IPS DF 6.9 (cell line): ENCODE measurements at regions not wholly inside any gene's neighbourhood (a gene's known extent, or its start where the extent isn't known, plus 50 kb on each side); places are given as distances from the start of the nearest gene placed in this dataset.

Experiments
- DNase-seq: peaks from one replicate; pipeline ENCODE4 v3.0.0-alpha.2; 2013; ENCODE audit warnings: low read depth, low spot score
- H3K27ac ChIP-seq: one replicate; pipeline ENCODE4 v1.5.1; 2013; ENCODE audit warnings: low read length, control low read depth
- H3K27me3 ChIP-seq: 2 replicates; pipeline ENCODE4 v1.6.1; 2013; ENCODE audit warnings: mild to moderate bottlenecking, low read length; ENCODE audit not compliant: control insufficient read depth, insufficient read depth
- H3K36me3 ChIP-seq: 2 replicates; pipeline ENCODE4 v1.6.1; 2013; ENCODE audit warnings: low read length; ENCODE audit not compliant: control insufficient read depth, insufficient read depth
- H3K4me1 ChIP-seq: 2 replicates; pipeline ENCODE4 v1.6.1; 2013; ENCODE audit warnings: low read length; ENCODE audit not compliant: control insufficient read depth, insufficient read depth
- H3K4me3 ChIP-seq: 2 replicates; pipeline ENCODE4 v1.5.1; 2013; ENCODE audit warnings: mild to moderate bottlenecking, low read length
- H3K9me3 ChIP-seq: 2 replicates; pipeline ENCODE4 v1.6.1; 2013; ENCODE audit warnings: low read length, inconsistent platforms; ENCODE audit not compliant: control insufficient read depth, insufficient read depth
- WGBS: extraction: QIAGEN DNeasy Blood & Tissue Kit; methylation state at CpG from one replicate; pipeline ENCODE4 v1.1.7; 2013; ENCODE audit warnings: mixed read lengths, missing lambda C conversion rate; ENCODE audit not compliant: insufficient read length, insufficient coverage; 5-methylcytosine and 5-hydroxymethylcytosine counted together

DNA sequence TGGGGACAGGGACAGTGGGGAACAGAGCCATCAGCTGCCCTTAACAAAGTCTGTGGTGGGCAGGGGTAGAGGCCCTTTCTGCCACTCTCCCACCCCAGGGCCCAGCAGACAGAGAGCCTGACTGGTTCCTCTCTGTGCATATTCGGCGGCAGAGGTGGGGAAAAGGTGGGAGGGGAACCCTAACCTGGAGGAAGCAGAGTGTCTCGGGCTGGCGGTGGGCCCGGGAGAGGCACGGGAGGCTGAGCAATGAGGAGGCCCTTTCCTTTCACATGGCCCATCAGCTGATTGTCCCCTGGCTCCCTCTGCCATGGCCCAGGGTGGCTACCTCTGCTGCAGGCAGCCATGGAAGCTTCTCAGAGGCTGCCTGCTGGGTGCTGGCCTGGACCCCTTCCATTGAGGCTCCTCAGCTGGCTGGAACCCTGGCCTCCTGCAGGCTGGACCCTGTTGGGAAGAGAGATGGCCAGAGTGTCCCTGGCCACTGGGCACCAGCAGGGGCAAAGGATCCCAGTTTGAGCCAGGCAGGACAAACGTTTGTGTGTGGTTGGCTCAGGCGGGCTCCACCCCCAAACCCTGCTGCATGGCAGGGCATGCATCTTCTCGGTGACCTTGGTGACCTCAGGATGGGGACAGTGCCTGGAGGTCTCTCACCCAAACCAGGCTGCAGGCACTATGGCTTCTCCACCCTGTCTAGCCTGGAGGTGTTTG lies 202.8 kb upstream of the ZNF536 start:
- Histone ChIP-seq H3K9me3 (no peaks in the 10 kb centered on the region; the same call in 1 of the 2 replicates), H3K4me1 (no peaks in the 10 kb centered on the region; the same call in 1 of the 2 replicates), H3K27ac (no peak overlapping the region), H3K27me3 (no peaks in the 10 kb centered on the region), H3K4me3 (no peak overlapping the region), H3K36me3 (no peaks in the 10 kb centered on the region)
- WGBS, result no CpG with 5 or more reads among the region's 9 CpGs
- no peak for DNase-seq

DNA sequence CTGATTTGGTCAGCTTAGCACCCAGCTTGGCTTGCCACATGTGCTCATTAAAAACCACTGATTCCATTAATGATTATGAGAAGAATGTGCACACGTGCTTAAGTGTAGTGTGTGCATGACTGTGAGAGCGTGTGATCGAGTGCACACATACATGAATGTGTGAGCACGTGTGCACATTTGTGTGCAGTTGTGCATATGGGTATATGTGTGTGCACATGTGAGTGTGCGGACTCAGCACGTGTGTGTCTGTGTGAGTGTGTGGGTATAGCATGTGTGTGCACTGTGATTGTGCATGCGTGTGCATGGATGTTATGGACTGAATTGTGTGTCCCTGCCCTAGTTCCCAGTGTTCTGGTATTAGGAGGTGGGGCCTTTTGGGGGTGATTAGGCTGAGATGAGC lies 202.1 kb upstream of the ZNF536 start:
- Histone ChIP-seq H3K9me3 (no peaks in the 10 kb centered on the region; the same call in 1 of the 2 replicates), H3K4me1 (no peaks in the 10 kb centered on the region; the same call in 1 of the 2 replicates), H3K4me3 (no peak overlapping the region), H3K27ac (no peak overlapping the region), H3K27me3 (no peaks in the 10 kb centered on the region), H3K36me3 (no peaks in the 10 kb centered on the region)
- no peak for DNase-seq
- WGBS, result no CpG with 5 or more reads among the region's 7 CpGs

GRCh38 chr19:30170495-30171137 lies 201.6 kb upstream of the ZNF536 start:
- H3K27me3 ChIP-seq, result no peaks in the 10 kb centered on the region
- no peak overlapping the region for H3K4me3 ChIP-seq
- 100% methylated on average over 4 of the region's 8 CpGs for WGBS
- no peaks in the 10 kb centered on the region for H3K9me3 ChIP-seq
- DNase-seq, result no peak
- no peaks in the 10 kb centered on the region for H3K36me3 ChIP-seq
- H3K4me1 ChIP-seq, result no peaks in the 10 kb centered on the region
- H3K27ac ChIP-seq, result no peak overlapping the region

DNA sequence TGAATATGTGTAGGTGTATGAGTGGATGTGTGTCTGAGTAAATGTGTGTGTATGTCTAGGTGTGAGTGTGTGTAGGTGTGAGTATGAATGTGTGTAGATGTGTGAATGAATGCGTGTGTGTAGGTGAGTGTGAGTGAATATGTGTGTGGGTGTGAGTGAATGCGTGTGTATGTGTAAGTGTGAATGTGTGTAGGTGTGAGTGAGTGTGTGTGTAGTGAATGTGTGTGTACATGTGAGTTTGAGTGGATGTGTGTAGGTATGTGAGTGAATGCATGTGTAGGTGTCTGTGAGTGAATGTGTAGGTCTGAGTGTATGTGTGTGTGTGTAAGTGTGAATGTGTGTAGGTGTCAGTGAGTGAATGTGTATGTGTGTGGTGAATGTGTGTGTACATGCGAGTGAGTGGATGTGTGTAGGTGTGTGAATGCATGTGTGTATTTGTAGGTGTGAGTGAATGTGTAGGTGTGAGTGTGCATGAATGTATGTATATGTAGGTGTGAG lies 201.0 kb upstream of the ZNF536 start:
- Histone ChIP-seq H3K27ac (no peak overlapping the region), H3K4me3 (no peak overlapping the region), H3K27me3 (no peaks in the 10 kb centered on the region), H3K36me3 (no peaks in the 10 kb centered on the region), H3K4me1 (no peaks in the 10 kb centered on the region), H3K9me3 (no peaks in the 10 kb centered on the region)
- no peak for DNase-seq
- 100% methylated on average over 3 of the region's 3 CpGs for WGBS

GRCh38 chr19:30171795-30172612 lies 200.2 kb upstream of the ZNF536 start:
- H3K27ac ChIP-seq, result no peak overlapping the region
- H3K4me3 ChIP-seq, result no peak overlapping the region
- H3K36me3 ChIP-seq, result no peaks in the 10 kb centered on the region
- no peaks in the 10 kb centered on the region for H3K9me3 ChIP-seq
- no peaks in the 10 kb centered on the region for H3K4me1 ChIP-seq
- no peak for DNase-seq
- no peaks in the 10 kb centered on the region for H3K27me3 ChIP-seq
- no CpG with 5 or more reads among the region's 10 CpGs for WGBS

GRCh38 chr19:30172613-30173242 lies 199.5 kb upstream of the ZNF536 start:
- no peak overlapping the region for H3K27ac ChIP-seq
- H3K36me3 ChIP-seq, result no peaks in the 10 kb centered on the region
- H3K4me1 ChIP-seq, result no peaks in the 10 kb centered on the region
- no peaks in the 10 kb centered on the region for H3K9me3 ChIP-seq
- WGBS, result no CpG with 5 or more reads among the region's 8 CpGs
- no peak for DNase-seq
- H3K27me3 ChIP-seq, result no peaks in the 10 kb centered on the region
- no peak overlapping the region for H3K4me3 ChIP-seq

- H3K9me3 ChIP-seq, result no peaks in the 10 kb centered on the region
- H3K36me3 ChIP-seq, result no peaks in the 10 kb centered on the region
- H3K4me1 ChIP-seq, result no peaks in the 10 kb centered on the region
- H3K27ac ChIP-seq, result no peak overlapping the region
- H3K4me3 ChIP-seq, result no peak overlapping the region
- H3K27me3 ChIP-seq, result no peaks in the 10 kb centered on the region
- no CpG with 5 or more reads among the region's 13 CpGs for WGBS
- no peak for DNase-seq
Observed at GRCh38 chr19:30173593-30174356, 198.4 kb upstream of the ZNF536 start.

DNA sequence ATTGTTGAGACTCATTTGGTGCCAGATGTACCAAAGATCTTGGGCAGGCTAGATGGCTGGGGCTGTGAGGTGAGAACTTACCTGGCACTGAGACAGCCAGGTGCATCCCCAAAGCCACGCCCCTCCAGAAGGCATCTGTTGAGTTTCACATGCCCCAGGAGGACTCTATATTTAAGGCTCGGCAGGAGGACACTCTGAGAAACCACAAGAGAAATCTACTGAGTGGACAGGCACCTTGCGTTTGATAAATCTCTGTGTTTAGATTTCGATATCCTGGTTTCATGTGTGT lies 197.9 kb upstream of the ZNF536 start:
- WGBS, result no CpG with 5 or more reads among the region's 4 CpGs
- Histone ChIP-seq H3K9me3 (no peaks in the 10 kb centered on the region), H3K36me3 (no peaks in the 10 kb centered on the region), H3K4me3 (no peak overlapping the region), H3K4me1 (no peaks in the 10 kb centered on the region), H3K27me3 (no peaks in the 10 kb centered on the region), H3K27ac (no peak overlapping the region)
- no peak for DNase-seq

DNA sequence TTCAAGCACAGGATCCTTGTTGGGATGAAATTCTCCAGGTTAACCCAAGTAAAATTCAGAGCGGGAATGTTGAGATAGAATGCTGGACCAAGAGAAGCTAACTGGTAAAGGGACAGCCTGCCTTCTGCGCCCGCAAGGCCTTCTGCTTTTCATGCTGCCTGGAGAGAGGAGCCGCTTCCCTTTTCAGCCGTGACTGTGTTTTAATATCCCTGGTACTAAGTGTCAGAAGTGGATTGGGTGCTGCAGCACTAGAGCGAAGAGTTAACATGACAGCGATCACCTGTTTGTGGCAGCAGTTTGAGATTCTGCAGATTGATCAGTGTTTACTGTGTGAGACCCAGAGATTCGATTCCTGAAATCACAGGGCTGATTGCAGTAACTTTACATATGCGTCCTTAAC lies 197.4 kb upstream of the ZNF536 start:
- Histone ChIP-seq H3K9me3 (no peaks in the 10 kb centered on the region), H3K4me1 (no peaks in the 10 kb centered on the region), H3K36me3 (no peaks in the 10 kb centered on the region), H3K27ac (no peak overlapping the region), H3K4me3 (no peak overlapping the region), H3K27me3 (no peaks in the 10 kb centered on the region)
- no peak for DNase-seq
- WGBS, result no CpG with 5 or more reads among the region's 9 CpGs

DNA sequence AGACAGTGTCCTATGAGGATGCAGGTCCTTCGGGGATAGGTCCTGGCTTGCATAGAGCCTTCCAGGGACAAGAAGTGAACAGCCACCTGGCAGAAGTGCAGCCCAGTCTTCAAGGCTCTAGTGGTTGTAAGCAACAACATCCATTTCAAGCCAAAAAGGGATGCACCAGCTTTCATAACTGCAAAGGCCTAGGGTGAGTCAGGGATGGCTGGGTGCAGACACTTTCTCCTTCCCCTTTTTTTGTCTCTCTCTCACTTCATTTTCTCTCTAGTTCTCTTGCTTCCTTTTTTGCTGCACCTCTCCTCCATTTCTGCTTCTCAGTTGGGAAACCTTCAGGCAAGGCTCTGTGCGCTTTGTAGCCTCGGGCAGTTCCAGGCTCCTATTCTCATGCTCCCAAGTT lies 196.2 kb upstream of the ZNF536 start:
- no CpG with 5 or more reads among the region's 3 CpGs for WGBS
- no peak overlapping the region for H3K27ac ChIP-seq
- no peaks in the 10 kb centered on the region for H3K4me1 ChIP-seq
- DNase-seq, result no peak
- H3K27me3 ChIP-seq, result no peaks in the 10 kb centered on the region
- H3K9me3 ChIP-seq, result no peaks in the 10 kb centered on the region
- no peak overlapping the region for H3K4me3 ChIP-seq
- no peaks in the 10 kb centered on the region for H3K36me3 ChIP-seq
